ENCODE measurements at regions not wholly inside any gene's neighbourhood (a gene's known extent, or its start where the extent isn't known, plus 50 kb on each side); places are given as distances from the start of the nearest gene placed in this dataset.

DNA sequence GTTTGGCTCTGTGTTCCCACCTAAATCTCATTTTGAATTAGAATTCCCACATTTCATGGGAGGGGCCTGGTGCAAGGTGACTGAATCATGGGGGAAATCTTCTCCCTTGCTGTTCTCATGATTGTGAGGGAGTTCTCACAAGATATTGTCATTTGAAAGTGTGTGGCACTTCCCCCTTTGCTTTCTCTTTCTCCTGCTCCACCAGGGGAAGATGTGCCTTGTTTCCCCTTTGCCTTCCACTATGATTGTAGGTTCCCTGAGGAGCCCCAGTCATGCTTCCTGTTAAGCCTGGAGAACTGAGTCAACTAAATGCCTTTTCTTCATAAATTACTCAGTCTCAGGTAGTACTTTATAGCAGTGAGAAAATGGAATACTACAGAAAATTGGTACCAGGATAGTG is 157.2 kb upstream of the TPRG1 start:
- TF ChIP-seq, protein P1, sequence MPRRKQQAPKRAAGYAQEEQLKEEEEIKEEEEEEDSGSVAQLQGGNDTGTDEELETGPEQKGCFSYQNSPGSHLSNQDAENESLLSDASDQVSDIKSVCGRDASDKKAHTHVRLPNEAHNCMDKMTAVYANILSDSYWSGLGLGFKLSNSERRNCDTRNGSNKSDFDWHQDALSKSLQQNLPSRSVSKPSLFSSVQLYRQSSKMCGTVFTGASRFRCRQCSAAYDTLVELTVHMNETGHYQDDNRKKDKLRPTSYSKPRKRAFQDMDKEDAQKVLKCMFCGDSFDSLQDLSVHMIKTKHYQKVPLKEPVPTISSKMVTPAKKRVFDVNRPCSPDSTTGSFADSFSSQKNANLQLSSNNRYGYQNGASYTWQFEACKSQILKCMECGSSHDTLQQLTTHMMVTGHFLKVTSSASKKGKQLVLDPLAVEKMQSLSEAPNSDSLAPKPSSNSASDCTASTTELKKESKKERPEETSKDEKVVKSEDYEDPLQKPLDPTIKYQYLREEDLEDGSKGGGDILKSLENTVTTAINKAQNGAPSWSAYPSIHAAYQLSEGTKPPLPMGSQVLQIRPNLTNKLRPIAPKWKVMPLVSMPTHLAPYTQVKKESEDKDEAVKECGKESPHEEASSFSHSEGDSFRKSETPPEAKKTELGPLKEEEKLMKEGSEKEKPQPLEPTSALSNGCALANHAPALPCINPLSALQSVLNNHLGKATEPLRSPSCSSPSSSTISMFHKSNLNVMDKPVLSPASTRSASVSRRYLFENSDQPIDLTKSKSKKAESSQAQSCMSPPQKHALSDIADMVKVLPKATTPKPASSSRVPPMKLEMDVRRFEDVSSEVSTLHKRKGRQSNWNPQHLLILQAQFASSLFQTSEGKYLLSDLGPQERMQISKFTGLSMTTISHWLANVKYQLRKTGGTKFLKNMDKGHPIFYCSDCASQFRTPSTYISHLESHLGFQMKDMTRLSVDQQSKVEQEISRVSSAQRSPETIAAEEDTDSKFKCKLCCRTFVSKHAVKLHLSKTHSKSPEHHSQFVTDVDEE (CRISPR knock-in tag; IDR thresholded peaks at IDR 0.05): no peak
- TF ChIP-seq OSR1 (CRISPR knock-in tag; IDR thresholded peaks at IDR 0.05): no peak
- TF ChIP-seq TCF4 (CRISPR knock-in tag; IDR thresholded peaks at IDR 0.05; ENCODE audit: borderline replicate concordance): no peak
- no peak for TF ChIP-seq ZC3H10 (CRISPR knock-in tag; IDR thresholded peaks at IDR 0.05)
- TF ChIP-seq ZNF70 (CRISPR knock-in tag; IDR thresholded peaks at IDR 0.05): no peak
- TF ChIP-seq, protein P2, sequence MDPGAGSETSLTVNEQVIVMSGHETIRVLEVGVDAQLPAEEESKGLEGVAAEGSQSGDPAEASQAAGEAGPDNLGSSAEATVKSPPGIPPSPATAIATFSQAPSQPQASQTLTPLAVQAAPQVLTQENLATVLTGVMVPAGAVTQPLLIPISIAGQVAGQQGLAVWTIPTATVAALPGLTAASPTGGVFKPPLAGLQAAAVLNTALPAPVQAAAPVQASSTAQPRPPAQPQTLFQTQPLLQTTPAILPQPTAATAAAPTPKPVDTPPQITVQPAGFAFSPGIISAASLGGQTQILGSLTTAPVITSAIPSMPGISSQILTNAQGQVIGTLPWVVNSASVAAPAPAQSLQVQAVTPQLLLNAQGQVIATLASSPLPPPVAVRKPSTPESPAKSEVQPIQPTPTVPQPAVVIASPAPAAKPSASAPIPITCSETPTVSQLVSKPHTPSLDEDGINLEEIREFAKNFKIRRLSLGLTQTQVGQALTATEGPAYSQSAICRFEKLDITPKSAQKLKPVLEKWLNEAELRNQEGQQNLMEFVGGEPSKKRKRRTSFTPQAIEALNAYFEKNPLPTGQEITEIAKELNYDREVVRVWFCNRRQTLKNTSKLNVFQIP (CRISPR knock-in tag; IDR thresholded peaks at IDR 0.05; ENCODE audit: borderline replicate concordance, low read depth): no peak
- no peak for TF ChIP-seq SNAI2 (CRISPR knock-in tag; IDR thresholded peaks at IDR 0.05)
- no peak for TF ChIP-seq GLIS3 (CRISPR knock-in tag; IDR thresholded peaks at IDR 0.05)
- no peak for TF ChIP-seq BACH2 (CRISPR knock-in tag; IDR thresholded peaks at IDR 0.05; ENCODE audit: borderline replicate concordance)
- no peak for ATAC-seq

DNA sequence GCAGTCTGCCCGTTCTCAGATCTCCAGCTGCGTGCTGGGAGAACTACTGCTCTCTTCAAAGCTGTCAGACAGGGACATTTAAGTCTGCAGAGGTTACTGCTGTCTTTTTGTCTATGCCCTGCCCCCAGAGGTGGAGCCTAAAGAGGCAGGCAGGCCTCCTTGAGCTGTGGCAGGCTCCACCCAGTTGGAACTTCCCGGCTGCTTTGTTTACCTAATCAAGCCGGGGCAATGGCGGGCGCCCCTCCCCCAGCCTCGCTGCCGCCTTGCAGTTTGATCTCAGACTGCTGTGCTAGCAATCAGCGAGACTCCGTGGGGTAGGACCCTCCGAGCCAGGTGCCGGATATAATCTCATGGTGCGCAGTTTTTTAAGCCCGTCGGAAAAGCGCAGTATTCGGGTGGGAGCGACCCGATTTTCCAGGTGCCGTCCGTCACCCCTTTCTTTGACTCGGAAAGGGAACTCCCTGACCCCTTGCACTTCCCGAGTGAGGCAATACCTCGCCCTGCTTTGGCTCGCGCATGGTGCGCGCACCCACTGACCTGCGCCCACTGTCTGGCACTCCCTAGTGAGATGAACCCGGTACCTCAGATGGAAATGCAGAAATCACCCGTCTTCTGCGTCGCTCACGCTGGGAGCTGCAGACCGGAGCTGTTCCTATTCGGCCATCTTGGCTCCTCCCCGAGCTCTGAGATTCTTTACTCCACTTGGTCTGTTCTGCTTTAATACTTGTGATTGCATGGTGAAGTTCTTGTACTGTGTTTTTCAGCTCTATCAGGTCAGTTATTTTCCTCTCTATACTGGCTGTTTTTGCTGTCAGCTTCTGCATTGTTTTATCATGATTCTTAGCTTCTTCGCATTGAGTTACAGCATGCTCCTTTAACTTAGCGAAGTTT is 148.9 kb upstream of the TPRG1 start:
- peak; percentile 80 for ATAC-seq

DNA sequence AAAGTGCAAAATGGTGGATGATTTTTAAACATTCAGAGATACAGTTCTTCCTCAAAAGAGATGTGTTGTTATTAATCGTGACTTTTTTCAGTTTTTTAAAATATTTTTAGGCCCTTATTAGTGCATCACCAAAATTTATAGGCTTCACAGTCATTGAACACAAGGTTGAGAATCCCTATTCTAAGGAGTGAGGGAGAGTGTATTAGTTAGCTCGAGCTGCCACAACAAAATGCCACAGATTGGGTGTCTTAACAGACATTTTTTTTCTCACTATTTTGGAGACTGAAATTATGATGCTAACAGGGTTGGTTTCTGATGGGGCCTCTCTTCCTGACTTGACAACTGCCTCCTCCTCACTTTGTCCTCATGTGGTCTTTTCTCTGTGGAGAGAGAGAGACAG is 145.9 kb upstream of the TPRG1 start:
- no peak for TF ChIP-seq ESRRG (CRISPR knock-in tag; IDR thresholded peaks at IDR 0.05)
- no peak for TF ChIP-seq ZFP30 (CRISPR knock-in tag; IDR thresholded peaks at IDR 0.05)
- TF ChIP-seq ZNF8 (CRISPR knock-in tag; IDR thresholded peaks at IDR 0.05): no peak
- no peak for TF ChIP-seq CSDC2 (CRISPR knock-in tag; IDR thresholded peaks at IDR 0.05)
- TF ChIP-seq ZNF70 (CRISPR knock-in tag; IDR thresholded peaks at IDR 0.05): no peak
- TF ChIP-seq ISL1 (CRISPR knock-in tag; IDR thresholded peaks at IDR 0.05): no peak
- TF ChIP-seq, protein P3, sequence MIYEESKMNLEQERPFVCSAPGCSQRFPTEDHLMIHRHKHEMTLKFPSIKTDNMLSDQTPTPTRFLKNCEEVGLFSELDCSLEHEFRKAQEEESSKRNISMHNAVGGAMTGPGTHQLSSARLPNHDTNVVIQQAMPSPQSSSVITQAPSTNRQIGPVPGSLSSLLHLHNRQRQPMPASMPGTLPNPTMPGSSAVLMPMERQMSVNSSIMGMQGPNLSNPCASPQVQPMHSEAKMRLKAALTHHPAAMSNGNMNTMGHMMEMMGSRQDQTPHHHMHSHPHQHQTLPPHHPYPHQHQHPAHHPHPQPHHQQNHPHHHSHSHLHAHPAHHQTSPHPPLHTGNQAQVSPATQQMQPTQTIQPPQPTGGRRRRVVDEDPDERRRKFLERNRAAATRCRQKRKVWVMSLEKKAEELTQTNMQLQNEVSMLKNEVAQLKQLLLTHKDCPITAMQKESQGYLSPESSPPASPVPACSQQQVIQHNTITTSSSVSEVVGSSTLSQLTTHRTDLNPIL (CRISPR knock-in tag; IDR thresholded peaks at IDR 0.05; ENCODE audit: low read depth): no peak
- no peak for TF ChIP-seq ZC3H10 (CRISPR knock-in tag; IDR thresholded peaks at IDR 0.05)
- TF ChIP-seq TCF4 (CRISPR knock-in tag; IDR thresholded peaks at IDR 0.05; ENCODE audit: borderline replicate concordance): no peak
- TF ChIP-seq BACH2 (CRISPR knock-in tag; IDR thresholded peaks at IDR 0.05; ENCODE audit: borderline replicate concordance): no peak

DNA sequence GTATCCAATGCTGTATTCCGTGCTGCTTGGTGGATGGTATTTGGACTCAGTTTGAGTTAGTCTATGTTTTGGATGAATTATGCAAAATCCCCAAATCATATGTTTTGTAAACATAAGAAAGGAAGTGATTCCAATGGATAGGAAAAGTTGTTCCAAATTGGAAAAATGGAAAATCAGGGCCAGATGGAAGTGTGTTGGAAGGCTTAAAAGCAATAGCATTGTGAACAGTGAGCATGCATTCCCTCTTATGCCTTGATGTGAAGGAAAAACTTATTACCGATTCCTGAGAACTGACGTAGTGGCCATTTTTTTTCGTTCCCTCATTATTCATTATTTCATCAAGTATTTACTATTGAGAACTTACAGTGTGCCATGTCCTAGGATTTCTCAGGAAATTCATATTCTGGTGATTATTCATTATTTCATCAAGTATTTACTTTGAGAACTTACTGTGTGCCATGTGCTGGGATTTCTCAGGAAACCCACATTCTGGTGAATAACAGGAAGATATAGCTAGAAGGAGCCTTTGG is 144.1 kb upstream of the TPRG1 start:
- no peak for ATAC-seq

More for the DNA sequence above, 145.9 kb upstream of the TPRG1 start:
- ATAC-seq: no peak

More for the DNA sequence above, 144.1 kb upstream of the TPRG1 start:
- no peak for TF ChIP-seq OSR1 (CRISPR knock-in tag; IDR thresholded peaks at IDR 0.05)
- no peak for TF ChIP-seq ZC3H10 (CRISPR knock-in tag; IDR thresholded peaks at IDR 0.05)
- no peak for TF ChIP-seq ZNF8 (CRISPR knock-in tag; IDR thresholded peaks at IDR 0.05)
- no peak for TF ChIP-seq TOX (CRISPR knock-in tag; IDR thresholded peaks at IDR 0.05; ENCODE audit: borderline replicate concordance)
- TF ChIP-seq, protein P3 (CRISPR knock-in tag; IDR thresholded peaks at IDR 0.05; ENCODE audit: low read depth): no peak
- no peak for TF ChIP-seq SNAI2 (CRISPR knock-in tag; IDR thresholded peaks at IDR 0.05)
- TF ChIP-seq, protein P2 (CRISPR knock-in tag; IDR thresholded peaks at IDR 0.05; ENCODE audit: borderline replicate concordance, low read depth): no peak
- no peak for TF ChIP-seq ZNF565 (CRISPR knock-in tag; conservative IDR thresholded peaks at IDR 0.05; ENCODE audit: low read depth)
- TF ChIP-seq ISL1 (CRISPR knock-in tag; IDR thresholded peaks at IDR 0.05): no peak
- TF ChIP-seq BACH2 (CRISPR knock-in tag; IDR thresholded peaks at IDR 0.05; ENCODE audit: borderline replicate concordance): no peak
- no peak for TF ChIP-seq RARB (CRISPR knock-in tag; IDR thresholded peaks at IDR 0.05)
- TF ChIP-seq, protein P1 (CRISPR knock-in tag; IDR thresholded peaks at IDR 0.05): no peak
- TF ChIP-seq ZNF70 (CRISPR knock-in tag; IDR thresholded peaks at IDR 0.05): no peak
- TF ChIP-seq PPARA (CRISPR knock-in tag; IDR thresholded peaks at IDR 0.05; ENCODE audit: borderline replicate concordance): no peak
- no peak for TF ChIP-seq ZFP30 (CRISPR knock-in tag; IDR thresholded peaks at IDR 0.05)
- TF ChIP-seq GLIS3 (CRISPR knock-in tag; IDR thresholded peaks at IDR 0.05): no peak
